ENCODE measurements at regions not wholly inside any gene's neighbourhood (a gene's known extent, or its start where the extent isn't known, plus 50 kb on each side); places are given as distances from the start of the nearest gene placed in this dataset.

DNA sequence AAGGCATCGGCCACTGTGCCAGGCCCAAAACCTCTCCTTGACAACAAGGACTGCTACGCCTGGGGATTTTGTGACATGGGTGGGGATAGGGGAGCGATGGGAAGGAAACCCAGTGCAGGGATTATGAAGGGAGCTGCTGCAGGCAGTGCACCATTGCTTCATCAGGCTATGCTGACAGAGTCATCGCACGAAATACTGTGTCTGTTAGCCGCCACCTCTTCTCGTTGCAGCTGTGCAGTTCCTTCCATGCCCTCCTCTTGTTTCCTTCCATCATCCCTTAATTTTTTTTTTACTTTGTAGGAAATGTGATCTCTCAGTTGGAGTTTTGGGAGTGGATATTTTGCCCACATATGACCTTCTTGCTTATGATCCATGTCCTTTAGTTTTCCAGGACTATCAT is 178.7 kb downstream of the RFC3 start:
- Histone ChIP-seq H3K36me3 (ENCODE audit: control insufficient read depth in 4 of 4, insufficient read depth in 3 of 4, low read depth in 1 of 4, low read length in 3 of 4) (no peaks in the 10 kb centered on the region), H3K27me3 (ENCODE audit: control insufficient read depth in 4 of 4, insufficient read depth in 4 of 4, low read length in 3 of 4) (no peaks in the 10 kb centered on the region), H3K4me1 (ENCODE audit: control insufficient read depth in 4 of 4, insufficient read depth in 4 of 4, low read length in 3 of 4) (peaks cover 0 to 20% (median 2%) of the 10 kb centered on the region in 4 donors), H3K9ac (ENCODE audit: low read depth in 1 of 2, low read length in 2 of 2) (no peak overlapping the region), H3K27ac (ENCODE audit: low read depth in 1 of 2, low read length in 2 of 2) (no peak overlapping the region), H3K9me3 (ENCODE audit: control insufficient read depth in 4 of 4, low read length in 3 of 4) (no peaks in the 10 kb centered on the region), H3K4me3 (ENCODE audit: low read depth in 1 of 3, low read length in 3 of 3) (no peak overlapping the region)
- WGBS = 97% methylated on average over 7 of the region's 7 CpGs
- DNase-seq (ENCODE audit: low spot score) = no peak
- no peak for TF ChIP-seq TAF1 (conservative IDR thresholded peaks at IDR 0.05)
- TF ChIP-seq, protein P1, sequence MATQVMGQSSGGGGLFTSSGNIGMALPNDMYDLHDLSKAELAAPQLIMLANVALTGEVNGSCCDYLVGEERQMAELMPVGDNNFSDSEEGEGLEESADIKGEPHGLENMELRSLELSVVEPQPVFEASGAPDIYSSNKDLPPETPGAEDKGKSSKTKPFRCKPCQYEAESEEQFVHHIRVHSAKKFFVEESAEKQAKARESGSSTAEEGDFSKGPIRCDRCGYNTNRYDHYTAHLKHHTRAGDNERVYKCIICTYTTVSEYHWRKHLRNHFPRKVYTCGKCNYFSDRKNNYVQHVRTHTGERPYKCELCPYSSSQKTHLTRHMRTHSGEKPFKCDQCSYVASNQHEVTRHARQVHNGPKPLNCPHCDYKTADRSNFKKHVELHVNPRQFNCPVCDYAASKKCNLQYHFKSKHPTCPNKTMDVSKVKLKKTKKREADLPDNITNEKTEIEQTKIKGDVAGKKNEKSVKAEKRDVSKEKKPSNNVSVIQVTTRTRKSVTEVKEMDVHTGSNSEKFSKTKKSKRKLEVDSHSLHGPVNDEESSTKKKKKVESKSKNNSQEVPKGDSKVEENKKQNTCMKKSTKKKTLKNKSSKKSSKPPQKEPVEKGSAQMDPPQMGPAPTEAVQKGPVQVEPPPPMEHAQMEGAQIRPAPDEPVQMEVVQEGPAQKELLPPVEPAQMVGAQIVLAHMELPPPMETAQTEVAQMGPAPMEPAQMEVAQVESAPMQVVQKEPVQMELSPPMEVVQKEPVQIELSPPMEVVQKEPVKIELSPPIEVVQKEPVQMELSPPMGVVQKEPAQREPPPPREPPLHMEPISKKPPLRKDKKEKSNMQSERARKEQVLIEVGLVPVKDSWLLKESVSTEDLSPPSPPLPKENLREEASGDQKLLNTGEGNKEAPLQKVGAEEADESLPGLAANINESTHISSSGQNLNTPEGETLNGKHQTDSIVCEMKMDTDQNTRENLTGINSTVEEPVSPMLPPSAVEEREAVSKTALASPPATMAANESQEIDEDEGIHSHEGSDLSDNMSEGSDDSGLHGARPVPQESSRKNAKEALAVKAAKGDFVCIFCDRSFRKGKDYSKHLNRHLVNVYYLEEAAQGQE (IDR thresholded peaks at IDR 0.05) = no peak
- TF ChIP-seq, protein P2, sequence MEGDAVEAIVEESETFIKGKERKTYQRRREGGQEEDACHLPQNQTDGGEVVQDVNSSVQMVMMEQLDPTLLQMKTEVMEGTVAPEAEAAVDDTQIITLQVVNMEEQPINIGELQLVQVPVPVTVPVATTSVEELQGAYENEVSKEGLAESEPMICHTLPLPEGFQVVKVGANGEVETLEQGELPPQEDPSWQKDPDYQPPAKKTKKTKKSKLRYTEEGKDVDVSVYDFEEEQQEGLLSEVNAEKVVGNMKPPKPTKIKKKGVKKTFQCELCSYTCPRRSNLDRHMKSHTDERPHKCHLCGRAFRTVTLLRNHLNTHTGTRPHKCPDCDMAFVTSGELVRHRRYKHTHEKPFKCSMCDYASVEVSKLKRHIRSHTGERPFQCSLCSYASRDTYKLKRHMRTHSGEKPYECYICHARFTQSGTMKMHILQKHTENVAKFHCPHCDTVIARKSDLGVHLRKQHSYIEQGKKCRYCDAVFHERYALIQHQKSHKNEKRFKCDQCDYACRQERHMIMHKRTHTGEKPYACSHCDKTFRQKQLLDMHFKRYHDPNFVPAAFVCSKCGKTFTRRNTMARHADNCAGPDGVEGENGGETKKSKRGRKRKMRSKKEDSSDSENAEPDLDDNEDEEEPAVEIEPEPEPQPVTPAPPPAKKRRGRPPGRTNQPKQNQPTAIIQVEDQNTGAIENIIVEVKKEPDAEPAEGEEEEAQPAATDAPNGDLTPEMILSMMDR (IDR thresholded peaks at IDR 0.05; ENCODE audit: low read depth, low read length, missing input control) = no peak

DNA sequence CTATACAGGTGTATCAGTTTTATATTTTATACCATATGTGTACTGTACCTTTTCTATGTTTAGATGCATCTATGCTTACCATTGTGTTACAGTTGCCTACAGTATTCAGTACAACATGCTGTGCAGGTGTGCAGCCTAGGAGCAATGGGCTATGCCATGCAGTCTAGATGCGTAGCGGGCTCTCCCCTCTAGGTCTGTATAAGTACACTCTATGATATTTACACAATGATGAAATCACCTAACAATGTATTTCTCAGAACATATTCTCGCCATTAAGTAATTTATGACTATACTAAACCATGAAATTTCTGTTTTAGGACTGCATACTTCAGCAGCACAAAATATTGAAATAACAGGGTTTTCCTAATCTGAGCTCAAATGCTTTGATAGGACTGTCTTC is 179.6 kb downstream of the RFC3 start:
- no peaks in the 10 kb centered on the region for H3K9me3 ChIP-seq (ENCODE audit: control insufficient read depth in 4 of 4, low read length in 3 of 4)
- TF ChIP-seq TAF1 (conservative IDR thresholded peaks at IDR 0.05) (no peak), FOXA1 (IDR thresholded peaks at IDR 0.05) (no peak), GABPA (IDR thresholded peaks at IDR 0.05 in 1 of 2, conservative IDR thresholded peaks at IDR 0.05 in 1 of 2) (no peak), EGR1 (IDR thresholded peaks at IDR 0.05; ENCODE audit: low read depth in 2 of 2) (no peak)
- TF ChIP-seq, protein P3, sequence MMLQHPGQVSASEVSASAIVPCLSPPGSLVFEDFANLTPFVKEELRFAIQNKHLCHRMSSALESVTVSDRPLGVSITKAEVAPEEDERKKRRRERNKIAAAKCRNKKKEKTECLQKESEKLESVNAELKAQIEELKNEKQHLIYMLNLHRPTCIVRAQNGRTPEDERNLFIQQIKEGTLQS (IDR thresholded peaks at IDR 0.05) = no peak
- H3K27ac ChIP-seq (ENCODE audit: low read depth in 1 of 2, low read length in 2 of 2) = no peak overlapping the region
- no peak for DNase-seq (ENCODE audit: low spot score)
- 98% methylated on average over 3 of the region's 3 CpGs for WGBS
- no peak overlapping the region for H3K4me3 ChIP-seq (ENCODE audit: low read depth in 1 of 3, low read length in 3 of 3)
- no peaks in the 10 kb centered on the region for H3K27me3 ChIP-seq (ENCODE audit: control insufficient read depth in 4 of 4, insufficient read depth in 4 of 4, low read length in 3 of 4)
- H3K36me3 ChIP-seq (ENCODE audit: control insufficient read depth in 4 of 4, insufficient read depth in 3 of 4, low read depth in 1 of 4, low read length in 3 of 4) = no peaks in the 10 kb centered on the region
- H3K4me1 ChIP-seq (ENCODE audit: control insufficient read depth in 4 of 4, insufficient read depth in 4 of 4, low read length in 3 of 4) = peaks cover 0 to 24% (median 3%) of the 10 kb centered on the region in 4 donors
- H3K9ac ChIP-seq (ENCODE audit: low read depth in 1 of 2, low read length in 2 of 2) = no peak overlapping the region

DNA sequence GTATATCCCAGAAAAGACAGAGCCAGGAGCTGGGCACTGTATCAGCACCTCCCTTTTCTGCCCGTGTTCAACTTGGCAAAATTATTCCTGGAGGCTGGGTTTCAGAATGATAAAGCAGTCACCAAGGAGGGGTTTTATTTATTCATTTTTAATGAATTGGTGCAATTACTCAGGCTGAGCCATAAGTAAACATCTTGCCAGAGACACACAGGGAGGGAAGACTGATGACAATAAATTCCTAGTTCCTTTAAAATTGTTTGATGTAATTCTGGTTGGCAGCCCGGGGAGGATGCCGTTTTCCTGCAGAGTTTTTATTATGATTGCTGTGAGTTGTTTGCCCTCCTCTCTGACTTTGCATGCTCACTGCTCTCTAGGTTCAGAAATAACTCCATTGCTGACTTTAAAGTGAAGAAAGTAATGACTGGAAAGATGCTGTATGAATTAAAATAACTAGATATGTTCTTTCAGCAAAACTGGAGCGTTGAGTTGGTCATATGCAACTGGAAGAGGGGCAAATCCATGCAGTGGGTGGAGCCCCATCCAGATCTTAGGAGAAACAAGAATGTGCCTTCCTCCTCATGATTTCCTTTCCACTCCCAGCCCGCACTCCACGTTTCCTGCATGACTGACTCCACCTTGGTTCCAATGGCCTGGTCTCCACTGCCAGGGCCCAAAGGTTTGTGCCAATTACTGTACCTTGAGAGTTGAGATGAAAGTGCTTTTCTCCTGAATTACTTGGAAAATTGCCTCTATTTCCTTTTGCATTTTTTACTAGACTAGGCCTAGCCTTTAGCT is 182.1 kb downstream of the RFC3 start:
- H3K9ac ChIP-seq (ENCODE audit: low read depth in 1 of 2, low read length in 2 of 2) = no peak overlapping the region
- H3K36me3 ChIP-seq (ENCODE audit: control insufficient read depth in 4 of 4, insufficient read depth in 3 of 4, low read depth in 1 of 4, low read length in 3 of 4) = no peaks in the 10 kb centered on the region
- H3K4me1 ChIP-seq (ENCODE audit: control insufficient read depth in 4 of 4, insufficient read depth in 4 of 4, low read length in 3 of 4) = peaks cover 0 to 18% (median 3%) of the 10 kb centered on the region in 4 donors
- no peak overlapping the region for H3K4me3 ChIP-seq (ENCODE audit: low read depth in 1 of 3, low read length in 3 of 3)
- WGBS = 86% methylated on average over 6 of the region's 6 CpGs
- H3K27me3 ChIP-seq (ENCODE audit: control insufficient read depth in 4 of 4, insufficient read depth in 4 of 4, low read length in 3 of 4) = no peaks in the 10 kb centered on the region
- no peak overlapping the region for H3K27ac ChIP-seq (ENCODE audit: low read depth in 1 of 2, low read length in 2 of 2)
- DNase-seq (ENCODE audit: low spot score) = no peak
- no peaks in the 10 kb centered on the region for H3K9me3 ChIP-seq (ENCODE audit: control insufficient read depth in 4 of 4, low read length in 3 of 4)
- TF ChIP-seq JUND (IDR thresholded peaks at IDR 0.05) (no peak), EGR1 (IDR thresholded peaks at IDR 0.05; ENCODE audit: low read depth in 2 of 2) (no peak), NR2F2 (IDR thresholded peaks at IDR 0.05) (no peak), YY1 (IDR thresholded peaks at IDR 0.05) (no peak), FOXA2 (IDR thresholded peaks at IDR 0.05) (no peak), TAF1 (conservative IDR thresholded peaks at IDR 0.05) (no peak), RXRA (IDR thresholded peaks at IDR 0.05) (no peak), HNF4G (IDR thresholded peaks at IDR 0.05) (no peak)
- TF ChIP-seq, protein P4, sequence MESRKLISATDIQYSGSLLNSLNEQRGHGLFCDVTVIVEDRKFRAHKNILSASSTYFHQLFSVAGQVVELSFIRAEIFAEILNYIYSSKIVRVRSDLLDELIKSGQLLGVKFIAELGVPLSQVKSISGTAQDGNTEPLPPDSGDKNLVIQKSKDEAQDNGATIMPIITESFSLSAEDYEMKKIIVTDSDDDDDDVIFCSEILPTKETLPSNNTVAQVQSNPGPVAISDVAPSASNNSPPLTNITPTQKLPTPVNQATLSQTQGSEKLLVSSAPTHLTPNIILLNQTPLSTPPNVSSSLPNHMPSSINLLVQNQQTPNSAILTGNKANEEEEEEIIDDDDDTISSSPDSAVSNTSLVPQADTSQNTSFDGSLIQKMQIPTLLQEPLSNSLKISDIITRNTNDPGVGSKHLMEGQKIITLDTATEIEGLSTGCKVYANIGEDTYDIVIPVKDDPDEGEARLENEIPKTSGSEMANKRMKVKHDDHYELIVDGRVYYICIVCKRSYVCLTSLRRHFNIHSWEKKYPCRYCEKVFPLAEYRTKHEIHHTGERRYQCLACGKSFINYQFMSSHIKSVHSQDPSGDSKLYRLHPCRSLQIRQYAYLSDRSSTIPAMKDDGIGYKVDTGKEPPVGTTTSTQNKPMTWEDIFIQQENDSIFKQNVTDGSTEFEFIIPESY (IDR thresholded peaks at IDR 0.05) = no peak
- TF ChIP-seq, protein P5, sequence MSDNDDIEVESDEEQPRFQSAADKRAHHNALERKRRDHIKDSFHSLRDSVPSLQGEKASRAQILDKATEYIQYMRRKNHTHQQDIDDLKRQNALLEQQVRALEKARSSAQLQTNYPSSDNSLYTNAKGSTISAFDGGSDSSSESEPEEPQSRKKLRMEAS (IDR thresholded peaks at IDR 0.05) = no peak
- TF ChIP-seq, protein P1 (IDR thresholded peaks at IDR 0.05) = no peak

Measured in liver (tissue), 8 donors.